Keratinocyte (primary cell): ENCODE measurements at regions not wholly inside any gene's neighbourhood (a gene's known extent, or its start where the extent isn't known, plus 50 kb on each side); places are given as distances from the start of the nearest gene placed in this dataset.

Experiments
- DNase-seq: peaks from one replicate; pipeline ENCODE4 v3.0.0-alpha.2; 2011; ENCODE audit warnings: low read depth, missing footprints, low spot score
- FAIRE-seq: peaks from 2 replicates; lab custom pipeline; 2011; peaks lifted over from hg19 to GRCh38; lab: Jason Lieb, UNC
- H2AFZ ChIP-seq: 2 replicates; pipeline ENCODE4 v1.6.0; 2012; ENCODE audit warnings: low read length, control low read depth, inconsistent platforms; ENCODE audit not compliant: control insufficient read depth
- H3K27ac ChIP-seq: 2 replicates; pipeline ENCODE4 v1.5.1; 2011; ENCODE audit warnings: low read length; ENCODE audit not compliant: control insufficient read depth, insufficient read depth
- H3K27me3 ChIP-seq: 3 replicates; pipeline ENCODE4 v1.6.0; 2011; ENCODE audit warnings: low read length; ENCODE audit not compliant: control insufficient read depth, insufficient read depth; ENCODE audit errors: extremely low read depth
- H3K36me3 ChIP-seq, 2 experiments: 2 replicates in 1 of 2; 3 replicates in 1 of 2; pipeline ENCODE4 v1.5.1; 2011; ENCODE audit warnings: low read length in 2 of 2, mild to moderate bottlenecking in 1 of 2; ENCODE audit not compliant: control insufficient read depth in 2 of 2, insufficient read depth in 2 of 2; ENCODE audit errors: extremely low read depth in 1 of 2
- H3K4me1 ChIP-seq: 3 replicates; pipeline ENCODE4 v1.5.1; 2011; ENCODE audit warnings: low read length; ENCODE audit not compliant: control insufficient read depth, insufficient read depth; ENCODE audit errors: extremely low read depth
- H3K4me2 ChIP-seq: 3 replicates; pipeline ENCODE4 v1.6.0; 2011; ENCODE audit warnings: low read depth, low read length; ENCODE audit not compliant: control insufficient read depth, insufficient read depth; ENCODE audit errors: extremely low read depth
- H3K4me3 ChIP-seq, 3 experiments: fragments of 200-600 bp in 1 of 3; sonication (generic) in 1 of 3; 2 replicates in 2 of 3; 3 replicates in 1 of 3; pipeline ENCODE4 v1.5.1; 2011 to 2016; ENCODE audit warnings: low read length in 3 of 3, mild to moderate bottlenecking in 3 of 3, control low read depth in 2 of 3, inconsistent platforms in 1 of 3, low read depth in 1 of 3, mixed read lengths in 1 of 3, mixed run types in 1 of 3, moderate library complexity in 1 of 3; ENCODE audit not compliant: control insufficient read depth in 2 of 3, insufficient read depth in 2 of 3; ENCODE audit errors: extremely low read depth in 1 of 3
- H3K79me2 ChIP-seq: 2 replicates; pipeline ENCODE4 v1.6.0; 2012; ENCODE audit warnings: low read length; ENCODE audit not compliant: control insufficient read depth, insufficient read depth
- H3K9ac ChIP-seq: 3 replicates; pipeline ENCODE4 v1.6.0; 2011; ENCODE audit warnings: low read length; ENCODE audit not compliant: control insufficient read depth, insufficient read depth; ENCODE audit errors: extremely low read depth
- H3K9me1 ChIP-seq: 3 replicates; pipeline ENCODE4 v1.6.0; 2011; ENCODE audit warnings: low read length; ENCODE audit not compliant: control insufficient read depth, insufficient read depth; ENCODE audit errors: extremely low read depth
- H3K9me3 ChIP-seq: 2 replicates; pipeline ENCODE4 v1.5.1; 2012; ENCODE audit warnings: low read depth, low read length; ENCODE audit not compliant: control insufficient read depth
- H4K20me1 ChIP-seq: 3 replicates; pipeline ENCODE4 v1.6.0; 2011; ENCODE audit warnings: low read length; ENCODE audit not compliant: control insufficient read depth, insufficient read depth; ENCODE audit errors: extremely low read depth
- EZH2 ChIP-seq: IDR thresholded peaks from one replicate; pipeline ENCODE4 v1.6.1; 2012; ENCODE audit warnings: inconsistent platforms, mild to moderate bottlenecking, low read length, moderate library complexity
- dilution Hi-C: fragments of 300-500 bp; cut with MboI; formaldehyde crosslinking; loops from one replicate; pipeline ENCODE4 v1.7.0; 2020; ENCODE audit warnings: low sequenced_read_pairs; ENCODE audit not compliant: extremely low pct_ligation_motif_present
- TF ChIP-seq, protein P1 (sequence below), 3 experiments: IDR thresholded peaks in 1 of 3; conservative IDR thresholded peaks in 1 of 3; optimal IDR thresholded peaks in 1 of 3; 2 replicates in 2 of 3; 3 replicates in 1 of 3; pipeline versions ENCODE3 to v1.5.1; 2011; ENCODE audit warnings: low read length in 3 of 3, mild to moderate bottlenecking in 3 of 3, moderate library complexity in 2 of 3, control low read depth in 1 of 3, inconsistent platforms in 1 of 3; ENCODE audit not compliant: insufficient read depth in 2 of 3; ENCODE audit errors: extremely low read depth in 1 of 3

- FAIRE-seq = no peak
- H3K27me3 ChIP-seq = peaks cover 45% of the 10 kb centered on the region
- H3K9me3 ChIP-seq = no peaks in the 10 kb centered on the region
- H4K20me1 ChIP-seq = no peaks in the 10 kb centered on the region
- TF ChIP-seq, protein P1, sequence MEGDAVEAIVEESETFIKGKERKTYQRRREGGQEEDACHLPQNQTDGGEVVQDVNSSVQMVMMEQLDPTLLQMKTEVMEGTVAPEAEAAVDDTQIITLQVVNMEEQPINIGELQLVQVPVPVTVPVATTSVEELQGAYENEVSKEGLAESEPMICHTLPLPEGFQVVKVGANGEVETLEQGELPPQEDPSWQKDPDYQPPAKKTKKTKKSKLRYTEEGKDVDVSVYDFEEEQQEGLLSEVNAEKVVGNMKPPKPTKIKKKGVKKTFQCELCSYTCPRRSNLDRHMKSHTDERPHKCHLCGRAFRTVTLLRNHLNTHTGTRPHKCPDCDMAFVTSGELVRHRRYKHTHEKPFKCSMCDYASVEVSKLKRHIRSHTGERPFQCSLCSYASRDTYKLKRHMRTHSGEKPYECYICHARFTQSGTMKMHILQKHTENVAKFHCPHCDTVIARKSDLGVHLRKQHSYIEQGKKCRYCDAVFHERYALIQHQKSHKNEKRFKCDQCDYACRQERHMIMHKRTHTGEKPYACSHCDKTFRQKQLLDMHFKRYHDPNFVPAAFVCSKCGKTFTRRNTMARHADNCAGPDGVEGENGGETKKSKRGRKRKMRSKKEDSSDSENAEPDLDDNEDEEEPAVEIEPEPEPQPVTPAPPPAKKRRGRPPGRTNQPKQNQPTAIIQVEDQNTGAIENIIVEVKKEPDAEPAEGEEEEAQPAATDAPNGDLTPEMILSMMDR (optimal IDR thresholded peaks at IDR 0.05 in 1 of 3, IDR thresholded peaks at IDR 0.05 in 1 of 3, conservative IDR thresholded peaks at IDR 0.05 in 1 of 3; ENCODE audit: extremely low read depth in 1 of 3, insufficient read depth in 2 of 3, low read length in 3 of 3) = no peak
- TF ChIP-seq EZH2 = no peak
- H3K4me1 ChIP-seq = no peaks in the 10 kb centered on the region
- H3K79me2 ChIP-seq = no peaks in the 10 kb centered on the region
- H3K36me3 ChIP-seq = no peaks in the 10 kb centered on the region
- DNase-seq = no peak
- no peak overlapping the region for H3K4me2 ChIP-seq
- no peak overlapping the region for H3K4me3 ChIP-seq
- H3K9ac ChIP-seq = no peak overlapping the region
- dilution Hi-C loops = no loop called here
- H3K9me1 ChIP-seq = no peaks in the 10 kb centered on the region
- no peak overlapping the region for H3K27ac ChIP-seq
- H2AFZ ChIP-seq = no peak overlapping the region
Measured at GRCh38 chr1:22216966-22217365, 74.1 kb upstream of the WNT4 start.

GRCh38 chr1:22217811-22218460 is 75.0 kb upstream of the WNT4 start:
- H3K79me2 ChIP-seq = no peaks in the 10 kb centered on the region
- no peak overlapping the region for H3K27ac ChIP-seq
- dilution Hi-C loops = no loop called here
- H3K4me2 ChIP-seq = no peak overlapping the region
- DNase-seq = no peak
- no peaks in the 10 kb centered on the region for H3K9me3 ChIP-seq
- H3K27me3 ChIP-seq = peaks cover 44% of the 10 kb centered on the region
- no peaks in the 10 kb centered on the region for H4K20me1 ChIP-seq
- no peaks in the 10 kb centered on the region for H3K36me3 ChIP-seq
- no peaks in the 10 kb centered on the region for H3K9me1 ChIP-seq
- no peak overlapping the region for H3K9ac ChIP-seq
- H3K4me1 ChIP-seq = no peaks in the 10 kb centered on the region
- no peak for FAIRE-seq
- H2AFZ ChIP-seq = no peak overlapping the region
- no peak for TF ChIP-seq EZH2
- TF ChIP-seq, protein P1 (optimal IDR thresholded peaks at IDR 0.05 in 1 of 3, IDR thresholded peaks at IDR 0.05 in 1 of 3, conservative IDR thresholded peaks at IDR 0.05 in 1 of 3; ENCODE audit: extremely low read depth in 1 of 3, insufficient read depth in 2 of 3, low read length in 3 of 3) = no peak
- H3K4me3 ChIP-seq = no peak overlapping the region
